Activated naive CD8-positive, alpha-beta T cell treated with anti-CD3 and anti-CD28 coated beads for 36 hours (primary cell): ENCODE measurements at regions not wholly inside any gene's neighbourhood (a gene's known extent, or its start where the extent isn't known, plus 50 kb on each side); places are given as distances from the start of the nearest gene placed in this dataset.

ENCODE experiments used
- DNase-seq: peaks from one replicate; pipeline ENCODE4 v3.0.0; 2021
- H3K27ac Mint-ChIP-seq: one replicate; pipeline ENCODE4 v1.8.0; 2022; ENCODE audit warnings: mild to moderate bottlenecking, moderate library complexity, mixed read lengths
- H3K27me3 Mint-ChIP-seq: one replicate; pipeline ENCODE4 v1.8.0; 2022; ENCODE audit warnings: mild to moderate bottlenecking, mixed read lengths
- H3K36me3 Mint-ChIP-seq: one replicate; pipeline ENCODE4 v1.8.0; 2021; ENCODE audit warnings: mild to moderate bottlenecking, mixed read lengths
- H3K4me1 Mint-ChIP-seq: one replicate; pipeline ENCODE4 v1.8.0; 2021; ENCODE audit warnings: mixed read lengths
- H3K4me3 Mint-ChIP-seq: one replicate; pipeline ENCODE4 v1.8.0; 2022; ENCODE audit warnings: mild to moderate bottlenecking, moderate library complexity, mixed read lengths
- H3K9me3 Mint-ChIP-seq: one replicate; pipeline ENCODE4 v1.8.0; 2022; ENCODE audit warnings: mixed read lengths

GRCh38 chr12:84624601-84625000 is 288.0 kb downstream of the SLC6A15 start:
- DNase-seq, result no peak
- H3K27ac Mint-ChIP-seq, result no peak overlapping the region
- H3K4me3 Mint-ChIP-seq, result no peak overlapping the region
- no peaks in the 10 kb centered on the region for H3K36me3 Mint-ChIP-seq
- H3K9me3 Mint-ChIP-seq, result no peaks in the 10 kb centered on the region
- no peaks in the 10 kb centered on the region for H3K4me1 Mint-ChIP-seq
- H3K27me3 Mint-ChIP-seq, result no peaks in the 10 kb centered on the region

- no peaks in the 10 kb centered on the region for H3K36me3 Mint-ChIP-seq
- no peak overlapping the region for H3K27ac Mint-ChIP-seq
- H3K4me1 Mint-ChIP-seq, result no peaks in the 10 kb centered on the region
- no peaks in the 10 kb centered on the region for H3K27me3 Mint-ChIP-seq
- H3K9me3 Mint-ChIP-seq, result no peaks in the 10 kb centered on the region
- no peak overlapping the region for H3K4me3 Mint-ChIP-seq
- DNase-seq, result no peak
Observed at GRCh38 chr12:84619053-84619571, 293.5 kb downstream of the SLC6A15 start.

GRCh38 chr12:84607170-84607819 is 305.3 kb downstream of the SLC6A15 start:
- Mint-ChIP-seq H3K4me3 (no peak overlapping the region), H3K9me3 (peaks cover 1% of the 10 kb centered on the region), H3K4me1 (no peaks in the 10 kb centered on the region), H3K36me3 (no peaks in the 10 kb centered on the region), H3K27ac (no peak overlapping the region), H3K27me3 (no peaks in the 10 kb centered on the region)
- DNase-seq, result no peak

GRCh38 chr12:84605983-84606382 is 306.6 kb downstream of the SLC6A15 start:
- Mint-ChIP-seq H3K4me1 (no peaks in the 10 kb centered on the region), H3K27me3 (no peaks in the 10 kb centered on the region), H3K4me3 (no peak overlapping the region), H3K9me3 (peaks cover 1% of the 10 kb centered on the region), H3K36me3 (no peaks in the 10 kb centered on the region), H3K27ac (no peak overlapping the region)
- no peak for DNase-seq

GRCh38 chr12:84604551-84604950 is 308.0 kb downstream of the SLC6A15 start:
- Mint-ChIP-seq H3K4me3 (no peak overlapping the region), H3K36me3 (no peaks in the 10 kb centered on the region), H3K9me3 (peaks cover 1% of the 10 kb centered on the region), H3K27me3 (no peaks in the 10 kb centered on the region), H3K4me1 (no peaks in the 10 kb centered on the region), H3K27ac (no peak overlapping the region)
- no peak for DNase-seq

GRCh38 chr12:84603484-84604248 is 308.9 kb downstream of the SLC6A15 start:
- Mint-ChIP-seq H3K27ac (no peak overlapping the region), H3K27me3 (no peaks in the 10 kb centered on the region), H3K4me1 (no peaks in the 10 kb centered on the region)

GRCh38 chr12:84601483-84601882 is 311.1 kb downstream of the SLC6A15 start:
- H3K27me3 Mint-ChIP-seq, result no peaks in the 10 kb centered on the region
- peaks cover 1% of the 10 kb centered on the region for H3K9me3 Mint-ChIP-seq
- no peak overlapping the region for H3K4me3 Mint-ChIP-seq
- no peak overlapping the region for H3K27ac Mint-ChIP-seq
- DNase-seq, result no peak
- no peaks in the 10 kb centered on the region for H3K4me1 Mint-ChIP-seq
- no peaks in the 10 kb centered on the region for H3K36me3 Mint-ChIP-seq

More at GRCh38 chr12:84603484-84604248, 308.9 kb downstream of the SLC6A15 start:
- Mint-ChIP-seq H3K36me3 (no peaks in the 10 kb centered on the region), H3K9me3 (peaks cover 1% of the 10 kb centered on the region), H3K4me3 (no peak overlapping the region)
- DNase-seq, result no peak

- Mint-ChIP-seq H3K27ac (no peak overlapping the region), H3K4me1 (no peaks in the 10 kb centered on the region), H3K9me3 (no peaks in the 10 kb centered on the region), H3K27me3 (no peaks in the 10 kb centered on the region), H3K4me3 (no peak overlapping the region), H3K36me3 (no peaks in the 10 kb centered on the region)
- DNase-seq, result no peak
Observed at GRCh38 chr12:84599539-84599938, 313.1 kb downstream of the SLC6A15 start.

- Mint-ChIP-seq H3K4me3 (no peak overlapping the region), H3K36me3 (no peaks in the 10 kb centered on the region), H3K27ac (no peak overlapping the region), H3K4me1 (no peaks in the 10 kb centered on the region), H3K9me3 (no peaks in the 10 kb centered on the region), H3K27me3 (no peaks in the 10 kb centered on the region)
- DNase-seq, result no peak
Observed at GRCh38 chr12:84596266-84596665, 316.3 kb downstream of the SLC6A15 start.

GRCh38 chr12:84594157-84594556 is 318.4 kb downstream of the SLC6A15 start:
- no peak for DNase-seq
- no peak overlapping the region for H3K27ac Mint-ChIP-seq
- no peaks in the 10 kb centered on the region for H3K4me1 Mint-ChIP-seq
- H3K9me3 Mint-ChIP-seq, result no peaks in the 10 kb centered on the region
- no peak overlapping the region for H3K4me3 Mint-ChIP-seq
- H3K36me3 Mint-ChIP-seq, result no peaks in the 10 kb centered on the region
- H3K27me3 Mint-ChIP-seq, result no peaks in the 10 kb centered on the region

- no peaks in the 10 kb centered on the region for H3K4me1 Mint-ChIP-seq
- no peak for DNase-seq
- no peak overlapping the region for H3K27ac Mint-ChIP-seq
- no peaks in the 10 kb centered on the region for H3K36me3 Mint-ChIP-seq
- no peak overlapping the region for H3K4me3 Mint-ChIP-seq
- peaks cover 1% of the 10 kb centered on the region for H3K9me3 Mint-ChIP-seq
- no peaks in the 10 kb centered on the region for H3K27me3 Mint-ChIP-seq
Observed at GRCh38 chr12:84585776-84586395, 326.7 kb downstream of the SLC6A15 start.

GRCh38 chr12:84572196-84572595 is 340.4 kb downstream of the SLC6A15 start:
- DNase-seq, result no peak
- Mint-ChIP-seq H3K27ac (no peak overlapping the region), H3K9me3 (peaks cover 7% of the 10 kb centered on the region), H3K36me3 (no peaks in the 10 kb centered on the region), H3K4me1 (no peaks in the 10 kb centered on the region), H3K4me3 (no peak overlapping the region), H3K27me3 (no peaks in the 10 kb centered on the region)

- H3K27me3 Mint-ChIP-seq, result no peaks in the 10 kb centered on the region
- H3K4me3 Mint-ChIP-seq, result no peak overlapping the region
- no peaks in the 10 kb centered on the region for H3K4me1 Mint-ChIP-seq
- no peak overlapping the region for H3K27ac Mint-ChIP-seq
- H3K36me3 Mint-ChIP-seq, result no peaks in the 10 kb centered on the region
- no peak for DNase-seq
- peaks cover 5% of the 10 kb centered on the region for H3K9me3 Mint-ChIP-seq
Observed at GRCh38 chr12:84562331-84562730, 350.3 kb downstream of the SLC6A15 start.

GRCh38 chr12:84561351-84561750 is 351.2 kb downstream of the SLC6A15 start:
- Mint-ChIP-seq H3K27ac (no peak overlapping the region), H3K27me3 (no peaks in the 10 kb centered on the region), H3K4me1 (no peaks in the 10 kb centered on the region), H3K36me3 (no peaks in the 10 kb centered on the region), H3K9me3 (peaks cover 3% of the 10 kb centered on the region), H3K4me3 (no peak overlapping the region)
- no peak for DNase-seq

- H3K4me1 Mint-ChIP-seq, result no peaks in the 10 kb centered on the region
- no peaks in the 10 kb centered on the region for H3K36me3 Mint-ChIP-seq
- no peak for DNase-seq
- no peak overlapping the region for H3K4me3 Mint-ChIP-seq
- H3K9me3 Mint-ChIP-seq, result peaks cover 2% of the 10 kb centered on the region
- H3K27ac Mint-ChIP-seq, result no peak overlapping the region
- no peaks in the 10 kb centered on the region for H3K27me3 Mint-ChIP-seq
Observed at GRCh38 chr12:84554199-84554723, 358.3 kb downstream of the SLC6A15 start.
